ENCODE measurements at regions not wholly inside any gene's neighbourhood (a gene's known extent, or its start where the extent isn't known, plus 50 kb on each side); places are given as distances from the start of the nearest gene placed in this dataset.

GRCh38 chr2:142291969-142292368 is 161.2 kb upstream of the LRP1B start:
- TF ChIP-seq CTCF (IDR thresholded peaks at IDR 0.05): no peak
- TF ChIP-seq POLR2AphosphoS5 (IDR thresholded peaks at IDR 0.05; ENCODE audit: low read depth, low read length): no peak
